HEK293 (cell line): ENCODE measurements at regions not wholly inside any gene's neighbourhood (a gene's known extent, or its start where the extent isn't known, plus 50 kb on each side); places are given as distances from the start of the nearest gene placed in this dataset.
A peak's percentile ranks its signal among the peaks of the same experiment; 100 is the strongest.

Experiments
- CTCF ChIA-PET: fragments of 350-600 bp; formaldehyde crosslinking; extraction: SDS; loops from one replicate; lab custom pipeline; 2021; ENCODE audit warnings: antibody characterized with exemption; lab: Yijun Ruan, JAX
- POLR2A ChIA-PET: fragments of 300-600 bp; formaldehyde crosslinking; extraction: SDS; loops from one replicate; lab custom pipeline; 2020; ENCODE audit warnings: antibody characterized with exemption, inconsistent platforms; lab: Yijun Ruan, JAX
- H3K27ac ChIP-seq: fragments of 200-500 bp; sonication (Bioruptor generic); 2 replicates; pipeline ENCODE4 v1.5.1; 2014; ENCODE audit warnings: low read depth, low read length, control low read depth, inconsistent platforms; ENCODE audit errors: extremely low read depth
- H3K36me3 ChIP-seq, 2 experiments: fragments of 200-500 bp in 1 of 2; sonication (Bioruptor generic) in 1 of 2; 1 replicate in 1 of 2; 2 replicates in 1 of 2; pipeline ENCODE4 v1.5.1; 2014 to 2017; ENCODE audit warnings: inconsistent platforms in 2 of 2, low read length in 2 of 2; ENCODE audit not compliant: control insufficient read depth in 2 of 2, insufficient read depth in 1 of 2
- H3K4me1 ChIP-seq: fragments of 200-500 bp; sonication (Bioruptor generic); 2 replicates; pipeline ENCODE4 v1.5.1; 2014; ENCODE audit warnings: mild to moderate bottlenecking, low read length, inconsistent platforms; ENCODE audit not compliant: control insufficient read depth, insufficient read depth
- H3K4me3 ChIP-seq: 2 replicates; pipeline ENCODE4 v1.5.1; 2011; ENCODE audit warnings: low read depth, mild to moderate bottlenecking, control low read depth, low read length, moderate library complexity
- H3K9me3 ChIP-seq: fragments of 200-500 bp; sonication (Bioruptor generic); 2 replicates; pipeline ENCODE4 v1.5.1; 2014; ENCODE audit warnings: low read depth, low read length, inconsistent platforms; ENCODE audit not compliant: control insufficient read depth, insufficient read depth
- INSM2 ChIP-seq: fragments of 450-650 bp; formaldehyde crosslinking; IDR thresholded peaks from 2 replicates; pipeline ENCODE4 v1.5.1; 2016; ENCODE audit warnings: missing biosample characterization, missing genetic modification characterization
- KLF17 ChIP-seq: fragments of 450-650 bp; formaldehyde crosslinking; IDR thresholded peaks from 2 replicates; pipeline ENCODE4 v1.5.1; 2016; ENCODE audit warnings: missing biosample characterization, missing genetic modification characterization
- OVOL3 ChIP-seq: fragments of 450-650 bp; formaldehyde crosslinking; IDR thresholded peaks from 2 replicates; pipeline ENCODE4 v1.5.1; 2016; ENCODE audit warnings: missing biosample characterization, missing genetic modification characterization
- ZBTB17 ChIP-seq: fragments of 450-650 bp; formaldehyde crosslinking; IDR thresholded peaks from 2 replicates; pipeline ENCODE4 v1.5.1; 2016; ENCODE audit warnings: missing biosample characterization, missing genetic modification characterization
- ZBTB26 ChIP-seq: fragments of 450-650 bp; formaldehyde crosslinking; optimal IDR thresholded peaks from 2 replicates; pipeline ENCODE3; 2016; ENCODE audit warnings: missing biosample characterization, mild to moderate bottlenecking, missing genetic modification characterization
- ZBTB6 ChIP-seq: fragments of 450-650 bp; formaldehyde crosslinking; IDR thresholded peaks from 2 replicates; pipeline ENCODE4 v1.5.1; 2017; ENCODE audit warnings: missing biosample characterization, missing genetic modification characterization
- ZFHX2 ChIP-seq: fragments of 450-650 bp; formaldehyde crosslinking; conservative IDR thresholded peaks from 2 replicates; pipeline ENCODE4 v1.5.1; 2016; ENCODE audit warnings: missing biosample characterization, missing genetic modification characterization
- ZNF19 ChIP-seq: fragments of 450-650 bp; formaldehyde crosslinking; IDR thresholded peaks from 2 replicates; pipeline ENCODE4; 2016; ENCODE audit warnings: missing biosample characterization, missing genetic modification characterization, low read depth
- ZNF211 ChIP-seq: fragments of 450-650 bp; formaldehyde crosslinking; IDR thresholded peaks from 2 replicates; pipeline ENCODE4 v1.5.1; 2016; ENCODE audit warnings: low read depth, missing biosample characterization, missing genetic modification characterization
- ZNF214 ChIP-seq: fragments of 450-650 bp; formaldehyde crosslinking; IDR thresholded peaks from 2 replicates; pipeline ENCODE4 v1.5.1; 2017; ENCODE audit warnings: missing biosample characterization, mild to moderate bottlenecking, missing genetic modification characterization, borderline replicate concordance
- ZNF23 ChIP-seq: fragments of 450-650 bp; formaldehyde crosslinking; IDR thresholded peaks from 2 replicates; pipeline ENCODE4 v1.5.1; 2016; ENCODE audit warnings: missing biosample characterization, missing genetic modification characterization, borderline replicate concordance
- ZNF239 ChIP-seq: fragments of 450-650 bp; formaldehyde crosslinking; IDR thresholded peaks from 2 replicates; pipeline ENCODE4 v1.5.1; 2016; ENCODE audit warnings: missing biosample characterization, missing genetic modification characterization
- ZNF248 ChIP-seq: fragments of 450-650 bp; formaldehyde crosslinking; IDR thresholded peaks from 2 replicates; pipeline ENCODE4 v1.5.1; 2017; ENCODE audit warnings: missing biosample characterization, missing genetic modification characterization
- ZNF311 ChIP-seq: fragments of 450-650 bp; formaldehyde crosslinking; IDR thresholded peaks from 2 replicates; pipeline ENCODE4 v1.5.1; 2017; ENCODE audit warnings: missing biosample characterization, missing genetic modification characterization, borderline replicate concordance
- ZNF366 ChIP-seq: fragments of 450-650 bp; formaldehyde crosslinking; conservative IDR thresholded peaks from 2 replicates; pipeline ENCODE4 v1.5.1; 2016; ENCODE audit warnings: missing biosample characterization, missing genetic modification characterization
- ZNF473 ChIP-seq: fragments of 450-650 bp; formaldehyde crosslinking; IDR thresholded peaks from 2 replicates; pipeline ENCODE4 v1.5.1; 2017; ENCODE audit warnings: missing biosample characterization, missing genetic modification characterization
- ZNF514 ChIP-seq: fragments of 450-650 bp; formaldehyde crosslinking; IDR thresholded peaks from 2 replicates; pipeline ENCODE4 v1.5.1; 2016; ENCODE audit warnings: missing biosample characterization, missing genetic modification characterization
- ZNF610 ChIP-seq: fragments of 450-650 bp; formaldehyde crosslinking; IDR thresholded peaks from 2 replicates; pipeline ENCODE4 v1.5.1; 2016; ENCODE audit warnings: missing biosample characterization, missing genetic modification characterization, borderline replicate concordance
- ZNF626 ChIP-seq: fragments of 450-650 bp; sonication (Bioruptor Pico); formaldehyde crosslinking; IDR thresholded peaks from 2 replicates; pipeline ENCODE4 v1.5.1; 2018; ENCODE audit warnings: missing biosample characterization, missing genetic modification characterization, inconsistent platforms
- ZNF776 ChIP-seq: fragments of 450-650 bp; formaldehyde crosslinking; IDR thresholded peaks from 2 replicates; pipeline ENCODE4 v1.5.0; 2017; ENCODE audit warnings: missing biosample characterization, missing genetic modification characterization, borderline replicate concordance
- ZSCAN18 ChIP-seq: fragments of 450-650 bp; formaldehyde crosslinking; IDR thresholded peaks from 2 replicates; pipeline ENCODE4 v1.5.1; 2016; ENCODE audit warnings: missing biosample characterization, missing genetic modification characterization

- TF ChIP-seq ZNF214 (tag by site-specific recombination) (peak; percentile 83), ZNF473 (tag by site-specific recombination) (no peak), ZBTB17 (tag by site-specific recombination) (no peak), ZNF211 (tag by site-specific recombination) (no peak), ZNF19 (no peak), ZNF366 (tag by site-specific recombination) (no peak), ZFHX2 (tag by site-specific recombination) (no peak), KLF17 (no peak)
- H3K4me3 ChIP-seq, result no peak overlapping the region
- ChIA-PET CTCF (interaction anchor here (0.6 kb wide), 1 partner anchor 500 kb away, joined by 4 read pairs; no protein-coding TSS in a partner anchor), POLR2A (no interaction called here)
- H3K9me3 ChIP-seq, result no peaks in the 10 kb centered on the region
- H3K4me1 ChIP-seq, result no peaks in the 10 kb centered on the region
- no peaks in the 10 kb centered on the region for H3K36me3 ChIP-seq
- no peak overlapping the region for H3K27ac ChIP-seq
These were observed 409.3 kb downstream of the PRDM2 start for GRCh38 chr1:14109276-14109635.

GRCh38 chr1:14110040-14110439, 410.1 kb downstream of the PRDM2 start:
- ChIA-PET CTCF (interaction anchor here (0.6 to 1.7 kb wide), 2 partner anchors 144 to 499 kb away, joined by 3 to 4 read pairs; no protein-coding TSS in a partner anchor), POLR2A (no interaction called here)
- H3K27ac ChIP-seq, result no peak overlapping the region
- H3K4me3 ChIP-seq, result no peak overlapping the region
- no peaks in the 10 kb centered on the region for H3K9me3 ChIP-seq
- no peaks in the 10 kb centered on the region for H3K4me1 ChIP-seq
- H3K36me3 ChIP-seq, result no peaks in the 10 kb centered on the region
- TF ChIP-seq ZNF239 (no peak), OVOL3 (tag by site-specific recombination) (no peak), ZNF248 (tag by site-specific recombination) (no peak), ZBTB6 (tag by site-specific recombination) (no peak), ZBTB26 (no peak), ZNF514 (no peak), INSM2 (tag by site-specific recombination) (no peak), ZSCAN18 (tag by site-specific recombination) (no peak), ZNF23 (tag by site-specific recombination) (no peak), ZNF626 (tag by site-specific recombination) (no peak), ZNF776 (tag by site-specific recombination) (no peak), ZNF610 (tag by site-specific recombination) (no peak), ZNF311 (tag by site-specific recombination) (no peak)
